Adrenal gland (tissue), 9 donors: ENCODE measurements at regions not wholly inside any gene's neighbourhood (a gene's known extent, or its start where the extent isn't known, plus 50 kb on each side); places are given as distances from the start of the nearest gene placed in this dataset.

Experiments
- DNase-seq, 7 donors: peaks; one replicate each; pipeline ENCODE4 v3.0.0-alpha.2; 2019 to 2020
- H3K27ac ChIP-seq, 5 donors: fragments of 200-600 bp; sonication (generic) in 4 of 5; 1 replicate in 3 of 5; 2 replicates in 2 of 5; pipeline versions ENCODE4 v1.5.1 to v1.8.0; 2016 to 2020; ENCODE audit warnings: mild to moderate bottlenecking in 1 of 5
- H3K27me3 ChIP-seq: fragments of 200-600 bp; 2 replicates; pipeline ENCODE4 v1.8.0; 2021
- H3K36me3 ChIP-seq, 2 donors: fragments of 200-600 bp; replicated peaks in 1 of 2; 1 replicate in 1 of 2; 2 replicates in 1 of 2; pipeline versions ENCODE4 v1.5.1 to v1.8.0; 2018 to 2022
- H3K4me1 ChIP-seq, 2 donors: fragments of 200-600 bp; replicated peaks in 1 of 2; 1 replicate in 1 of 2; 2 replicates in 1 of 2; pipeline versions ENCODE4 v1.5.1 to v1.8.0; 2018 to 2021
- H3K4me3 ChIP-seq, 4 donors: fragments of 200-600 bp; sonication (generic) in 3 of 4; one replicate each; pipeline ENCODE4 v1.5.1; 2016 to 2018
- H3K9me3 ChIP-seq, 3 donors: fragments of 200-600 bp; sonication (generic) in 1 of 3; replicated peaks in 1 of 3; 1 replicate in 2 of 3; 2 replicates in 1 of 3; pipeline versions ENCODE4 v1.5.1 to v1.8.0; 2016 to 2021
- CTCF ChIP-seq, 6 experiments: fragments of 450-650 bp in 4 of 6; fragments of 200-600 bp in 2 of 6; sonication (generic) in 1 of 6; IDR thresholded peaks; 1 replicate in 5 of 6; 2 replicates in 1 of 6; pipeline versions ENCODE4 v1.5.1 to v1.8.0; 2016 to 2021; ENCODE audit warnings: antibody characterized with exemption in 6 of 6, mild to moderate bottlenecking in 2 of 6, moderate library complexity in 1 of 6
- POLR2A ChIP-seq, 2 donors: fragments of 450-650 bp; IDR thresholded peaks; one replicate each; pipeline ENCODE4 v1.6.1; 2017; ENCODE audit warnings: antibody characterized with exemption in 2 of 2, mild to moderate bottlenecking in 2 of 2, moderate library complexity in 1 of 2
- WGBS, 4 donors: extraction: QIAGEN DNeasy Blood & Tissue Kit in 2 of 4; methylation state at CpG; one replicate each; pipeline versions ENCODE4 v1.1.5 to v1.1.7; 2013 to 2017; 5-methylcytosine and 5-hydroxymethylcytosine counted together
- intact Hi-C, 2 donors: fragments of 100-400 bp; cut with DNase I; formaldehyde crosslinking; loops; one replicate each; pipeline versions ENCODE4 v1.14.1 to v1.15.0; 2022 to 2023
- donor health status: healthy with polysubstance abuse.
- donor health status: Bipolar disorder and iron deficiency.
- donor health status: DM: yes; HTN: yes; CAD: no.
- donor health status: DM: no; HTN: no; CAD: no.
- donor health status: DM: no; HTN: no; CAD: no.

- intact Hi-C loops, result no loop called here
- TF ChIP-seq CTCF (IDR thresholded peaks at IDR 0.05) (no peak), POLR2A (IDR thresholded peaks at IDR 0.05) (no peak)
- DNase-seq, result no peak
- Histone ChIP-seq H3K36me3 (no peaks in the 10 kb centered on the region), H3K27ac (no peak overlapping the region), H3K27me3 (no peaks in the 10 kb centered on the region), H3K4me3 (no peak overlapping the region), H3K4me1 (no peaks in the 10 kb centered on the region), H3K9me3 (no peaks in the 10 kb centered on the region)
- WGBS, 4 donors, result 90 to 96% (median 93%) methylated on average over 9 to 23 of the region's 23 CpGs; no CpG with 5 or more reads in 1 of the 4 donors
These were observed 129.8 kb downstream of the LRRC30 start for GRCh38 chr18:7360606-7361170.

DNA sequence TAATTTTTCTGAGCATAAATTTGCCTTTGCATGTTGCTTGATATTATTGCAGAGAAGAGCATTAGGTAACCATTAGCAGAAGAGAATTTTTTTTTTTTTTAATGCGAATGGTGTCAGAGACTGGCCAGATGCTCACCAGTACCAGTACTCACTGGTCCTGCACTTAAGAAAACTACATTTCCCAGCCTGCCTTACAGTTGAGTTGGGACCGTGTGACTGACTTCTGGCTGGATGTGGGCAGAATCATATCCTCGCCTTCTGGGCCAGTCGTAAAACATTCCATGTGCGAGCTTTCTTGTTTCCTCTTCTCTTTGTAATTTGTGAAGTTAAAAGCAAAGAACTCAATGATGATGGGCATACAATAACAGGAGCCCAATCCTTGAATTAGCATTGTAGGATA, 132.4 kb downstream of the LRRC30 start:
- Histone ChIP-seq H3K27me3 (no peaks in the 10 kb centered on the region), H3K4me1 (no peaks in the 10 kb centered on the region), H3K9me3 (no peaks in the 10 kb centered on the region), H3K27ac (no peak overlapping the region), H3K36me3 (no peaks in the 10 kb centered on the region), H3K4me3 (no peak overlapping the region)
- DNase-seq, result no peak
- TF ChIP-seq POLR2A (IDR thresholded peaks at IDR 0.05) (no peak), CTCF (IDR thresholded peaks at IDR 0.05) (no peak)
- intact Hi-C loops, result no loop called here
- WGBS, 4 donors, result 68 to 80% (median 71%) methylated on average over 5 of the region's 5 CpGs

DNA sequence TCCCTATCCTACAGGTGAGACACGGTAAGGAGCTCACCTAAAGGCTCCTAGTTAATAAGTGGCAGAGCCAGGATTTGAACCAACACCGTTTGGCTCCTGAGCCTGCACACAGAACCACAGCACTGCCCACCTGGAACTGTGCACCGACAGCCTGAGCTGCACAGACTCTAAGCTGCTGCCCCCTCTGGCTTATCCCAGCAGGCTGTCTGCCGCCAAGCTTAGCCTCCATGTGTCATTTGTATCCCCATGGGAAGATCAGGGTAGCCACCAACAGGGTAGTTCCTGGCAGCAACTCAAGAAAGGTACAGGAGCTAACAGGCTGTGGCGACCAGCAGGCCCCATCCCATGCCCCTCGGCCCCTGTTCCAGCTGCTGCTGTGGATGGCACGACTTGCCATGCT, 135.7 kb downstream of the LRRC30 start:
- WGBS, 4 donors, result 63 to 82% (median 75%) methylated on average over 3 to 7 of the region's 7 CpGs
- TF ChIP-seq CTCF (IDR thresholded peaks at IDR 0.05), result no peak
- no peak for TF ChIP-seq POLR2A (IDR thresholded peaks at IDR 0.05)
- H3K9me3 ChIP-seq, result no peaks in the 10 kb centered on the region
- no peaks in the 10 kb centered on the region for H3K4me1 ChIP-seq
- no peaks in the 10 kb centered on the region for H3K27me3 ChIP-seq
- no peak overlapping the region for H3K27ac ChIP-seq
- no peak overlapping the region for H3K4me3 ChIP-seq
- no peak for DNase-seq
- intact Hi-C loops, result no loop called here
- no peaks in the 10 kb centered on the region for H3K36me3 ChIP-seq

- intact Hi-C loops, result no loop called here
- no peak overlapping the region for H3K27ac ChIP-seq
- H3K9me3 ChIP-seq, result no peaks in the 10 kb centered on the region
These were observed 136.4 kb downstream of the LRRC30 start for GRCh38 chr18:7367336-7367735.

More at GRCh38 chr18:7367336-7367735, 136.4 kb downstream of the LRRC30 start:
- 54 to 61% (median 56%) methylated on average over 7 of the region's 7 CpGs for WGBS, 4 donors
- no peaks in the 10 kb centered on the region for H3K27me3 ChIP-seq
- no peaks in the 10 kb centered on the region for H3K36me3 ChIP-seq
- H3K4me3 ChIP-seq, result no peak overlapping the region
- TF ChIP-seq CTCF (IDR thresholded peaks at IDR 0.05) (no peak), POLR2A (IDR thresholded peaks at IDR 0.05) (no peak)
- DNase-seq, result no peak
- no peaks in the 10 kb centered on the region for H3K4me1 ChIP-seq
